ENCODE measurements at regions not wholly inside any gene's neighbourhood (a gene's known extent, or its start where the extent isn't known, plus 50 kb on each side); places are given as distances from the start of the nearest gene placed in this dataset.

GRCh38 chr2:118718921-118719320 lies 128.5 kb downstream of the EN1 start:
- intact Hi-C loops (cut with DNase I): no loop called here
- no peak for DNase-seq
- Histone ChIP-seq H3K36me3 (replicated peaks in 1 of 2) (no peaks in the 10 kb centered on the region), H3K27me3 (no peaks in the 10 kb centered on the region), H3K27ac (no peak overlapping the region), H3K9me3 (replicated peaks in 1 of 3) (no peaks in the 10 kb centered on the region), H3K4me3 (no peak overlapping the region), H3K4me1 (replicated peaks in 1 of 2) (no peaks in the 10 kb centered on the region)
- TF ChIP-seq POLR2A (IDR thresholded peaks at IDR 0.05) (no peak), CTCF (IDR thresholded peaks at IDR 0.05) (no peak)

GRCh38 chr2:118716102-118716501 lies 131.3 kb downstream of the EN1 start:
- H3K9me3 ChIP-seq (replicated peaks in 1 of 3): no peaks in the 10 kb centered on the region

GRCh38 chr2:118714118-118714517 lies 133.3 kb downstream of the EN1 start:
- intact Hi-C loops (cut with DNase I): no loop called here
- 74 to 87% (median 82%) methylated on average over 6 of the region's 6 CpGs for WGBS, 4 donors

More at GRCh38 chr2:118716102-118716501, 131.3 kb downstream of the EN1 start:
- TF ChIP-seq POLR2A (IDR thresholded peaks at IDR 0.05): no peak
- TF ChIP-seq CTCF (IDR thresholded peaks at IDR 0.05): no peak
- H3K4me1 ChIP-seq (replicated peaks in 1 of 2): no peaks in the 10 kb centered on the region
- no peak overlapping the region for H3K4me3 ChIP-seq
- intact Hi-C loops (cut with DNase I): no loop called here
- no peaks in the 10 kb centered on the region for H3K36me3 ChIP-seq (replicated peaks in 1 of 2)
- WGBS, 4 donors: 69 to 85% (median 83%) methylated on average over 6 of the region's 6 CpGs
- no peak for DNase-seq
- H3K27ac ChIP-seq: no peak overlapping the region
- H3K27me3 ChIP-seq: no peaks in the 10 kb centered on the region

GRCh38 chr2:118711603-118712002 lies 135.8 kb downstream of the EN1 start:
- Histone ChIP-seq H3K9me3 (replicated peaks in 1 of 3) (no peaks in the 10 kb centered on the region), H3K4me3 (no peak overlapping the region), H3K4me1 (replicated peaks in 1 of 2) (no peaks in the 10 kb centered on the region), H3K27me3 (no peaks in the 10 kb centered on the region), H3K36me3 (replicated peaks in 1 of 2) (no peaks in the 10 kb centered on the region), H3K27ac (no peak overlapping the region)
- DNase-seq: no peak
- intact Hi-C loops (cut with DNase I): no loop called here
- TF ChIP-seq CTCF (IDR thresholded peaks at IDR 0.05): no peak
- no peak for TF ChIP-seq POLR2A (IDR thresholded peaks at IDR 0.05)
- 81 to 91% (median 88%) methylated on average over 5 of the region's 5 CpGs for WGBS, 4 donors

More at GRCh38 chr2:118714118-118714517, 133.3 kb downstream of the EN1 start:
- no peak for TF ChIP-seq POLR2A (IDR thresholded peaks at IDR 0.05)
- no peak for TF ChIP-seq CTCF (IDR thresholded peaks at IDR 0.05)
- H3K36me3 ChIP-seq (replicated peaks in 1 of 2): no peaks in the 10 kb centered on the region
- no peak for DNase-seq
- no peak overlapping the region for H3K27ac ChIP-seq
- no peaks in the 10 kb centered on the region for H3K27me3 ChIP-seq
- no peaks in the 10 kb centered on the region for H3K4me1 ChIP-seq (replicated peaks in 1 of 2)
- no peaks in the 10 kb centered on the region for H3K9me3 ChIP-seq (replicated peaks in 1 of 3)
- H3K4me3 ChIP-seq: no peak overlapping the region

Measured in adrenal gland (tissue), 9 donors.